Suprapubic skin (tissue), 3 donors: ENCODE measurements at regions not wholly inside any gene's neighbourhood (a gene's known extent, or its start where the extent isn't known, plus 50 kb on each side); places are given as distances from the start of the nearest gene placed in this dataset.

Experiments used
- POLR2A ChIP-seq, 2 donors: fragments of 450-650 bp; IDR thresholded peaks; one replicate each; pipeline ENCODE4 v1.6.1; 2017; ENCODE audit warnings: antibody characterized with exemption in 2 of 2, mild to moderate bottlenecking in 2 of 2, moderate library complexity in 2 of 2
- TF ChIP-seq, protein P1 (sequence below), 2 donors: fragments of 200-600 bp in 1 of 2; fragments of 450-650 bp in 1 of 2; sonication (generic) in 1 of 2; IDR thresholded peaks; one replicate each; pipeline ENCODE4 v1.5.1; 2016 to 2019; ENCODE audit warnings: antibody characterized with exemption in 2 of 2, mild to moderate bottlenecking in 1 of 2, moderate library complexity in 1 of 2

DNA sequence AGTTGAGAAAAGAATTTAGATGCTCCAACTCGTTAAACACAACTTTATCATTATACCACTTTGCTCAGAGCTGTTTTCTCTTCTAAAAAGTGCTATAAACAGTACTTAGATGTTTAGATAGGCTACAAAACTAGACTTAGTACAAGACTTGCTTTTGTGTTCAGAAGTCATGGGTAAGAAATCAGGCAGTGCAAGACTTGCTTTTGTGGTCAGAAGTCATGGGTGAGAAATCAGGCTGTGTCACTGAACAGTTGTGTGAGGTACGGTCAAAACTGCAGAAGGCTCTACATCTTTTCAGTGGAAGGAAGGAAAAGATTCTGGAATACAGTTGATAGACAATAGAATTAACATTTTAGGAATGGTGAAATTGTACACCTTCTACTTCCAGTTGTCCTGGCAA lies 239.7 kb downstream of the DNAJB9 start:
- no peak for TF ChIP-seq POLR2A (IDR thresholded peaks at IDR 0.05)
- TF ChIP-seq, protein P1, sequence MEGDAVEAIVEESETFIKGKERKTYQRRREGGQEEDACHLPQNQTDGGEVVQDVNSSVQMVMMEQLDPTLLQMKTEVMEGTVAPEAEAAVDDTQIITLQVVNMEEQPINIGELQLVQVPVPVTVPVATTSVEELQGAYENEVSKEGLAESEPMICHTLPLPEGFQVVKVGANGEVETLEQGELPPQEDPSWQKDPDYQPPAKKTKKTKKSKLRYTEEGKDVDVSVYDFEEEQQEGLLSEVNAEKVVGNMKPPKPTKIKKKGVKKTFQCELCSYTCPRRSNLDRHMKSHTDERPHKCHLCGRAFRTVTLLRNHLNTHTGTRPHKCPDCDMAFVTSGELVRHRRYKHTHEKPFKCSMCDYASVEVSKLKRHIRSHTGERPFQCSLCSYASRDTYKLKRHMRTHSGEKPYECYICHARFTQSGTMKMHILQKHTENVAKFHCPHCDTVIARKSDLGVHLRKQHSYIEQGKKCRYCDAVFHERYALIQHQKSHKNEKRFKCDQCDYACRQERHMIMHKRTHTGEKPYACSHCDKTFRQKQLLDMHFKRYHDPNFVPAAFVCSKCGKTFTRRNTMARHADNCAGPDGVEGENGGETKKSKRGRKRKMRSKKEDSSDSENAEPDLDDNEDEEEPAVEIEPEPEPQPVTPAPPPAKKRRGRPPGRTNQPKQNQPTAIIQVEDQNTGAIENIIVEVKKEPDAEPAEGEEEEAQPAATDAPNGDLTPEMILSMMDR (IDR thresholded peaks at IDR 0.05) = no peak
